HCT116 (cell line): ENCODE measurements at regions not wholly inside any gene's neighbourhood (a gene's known extent, or its start where the extent isn't known, plus 50 kb on each side); places are given as distances from the start of the nearest gene placed in this dataset.

Source experiments
- POLR2A ChIP-seq: IDR thresholded peaks from 2 replicates; pipeline ENCODE4 v1.7.0; 2011; ENCODE audit warnings: borderline replicate concordance; ENCODE audit not compliant: insufficient read depth, insufficient read length; ENCODE audit errors: extremely low read depth
- POLR2AphosphoS5 ChIP-seq: IDR thresholded peaks from 2 replicates; pipeline ENCODE4 v1.6.1; 2011; ENCODE audit warnings: mild to moderate bottlenecking, low read depth, low read length, moderate library complexity
- YY1 ChIP-seq: IDR thresholded peaks from 2 replicates; pipeline ENCODE4 v1.6.1; 2011; ENCODE audit warnings: low read length, low read depth, moderate library complexity, mild to moderate bottlenecking; ENCODE audit not compliant: insufficient replicate concordance; ENCODE audit errors: extremely low read depth
- ZFX ChIP-seq: fragments of 450-650 bp; IDR thresholded peaks from 2 replicates; pipeline ENCODE4 v1.6.1; 2017
- TF ChIP-seq, protein P1 (sequence below), 3 experiments: fragments of 200-600 bp in 1 of 3; sonication (generic) in 1 of 3; IDR thresholded peaks in 2 of 3; conservative IDR thresholded peaks in 1 of 3; 2 replicates each; pipeline ENCODE4 v1.5.1; 2012 to 2017; ENCODE audit warnings: low read depth in 2 of 3, low read length in 2 of 3, antibody characterized with exemption in 1 of 3, borderline replicate concordance in 1 of 3, control low read depth in 1 of 3, mild to moderate bottlenecking in 1 of 3, mixed read lengths in 1 of 3, mixed run types in 1 of 3, moderate library complexity in 1 of 3; ENCODE audit not compliant: insufficient read depth in 1 of 3

DNA sequence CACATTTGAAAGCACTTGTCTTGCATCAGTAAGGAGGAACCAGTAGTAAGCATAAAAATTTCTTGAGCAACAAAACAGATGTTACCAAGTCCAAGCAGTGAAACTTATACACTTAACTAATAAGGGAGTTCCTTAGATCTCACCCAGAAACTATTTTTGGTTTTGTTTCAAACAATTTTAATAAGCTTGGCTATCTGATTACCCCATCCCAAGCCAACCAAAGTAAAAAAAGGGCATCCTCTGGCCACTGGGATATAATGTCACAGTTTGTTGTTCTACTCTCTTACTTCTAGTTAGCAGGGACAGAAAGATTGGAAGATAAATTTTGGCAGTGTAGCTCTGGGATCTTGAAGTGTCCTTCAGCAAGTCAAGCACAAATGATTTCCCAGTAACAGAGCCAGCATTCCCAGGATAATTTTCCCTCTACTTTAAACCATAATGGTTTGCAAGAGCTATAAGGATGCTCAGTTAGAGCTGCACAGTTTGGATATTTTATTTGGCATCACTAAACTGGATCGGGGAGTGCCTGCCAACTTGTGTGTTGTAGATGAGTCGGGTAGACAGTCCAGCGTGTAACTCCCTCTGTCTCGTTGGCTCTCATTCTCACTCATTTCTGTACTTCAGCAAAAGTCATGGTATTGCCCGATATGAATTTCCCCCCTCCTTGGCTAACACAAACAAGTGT lies 161.9 kb upstream of the HMHB1 start:
- TF ChIP-seq POLR2AphosphoS5 (no peak), YY1 (no peak), ZFX (no peak), POLR2A (no peak)
- TF ChIP-seq, protein P1, sequence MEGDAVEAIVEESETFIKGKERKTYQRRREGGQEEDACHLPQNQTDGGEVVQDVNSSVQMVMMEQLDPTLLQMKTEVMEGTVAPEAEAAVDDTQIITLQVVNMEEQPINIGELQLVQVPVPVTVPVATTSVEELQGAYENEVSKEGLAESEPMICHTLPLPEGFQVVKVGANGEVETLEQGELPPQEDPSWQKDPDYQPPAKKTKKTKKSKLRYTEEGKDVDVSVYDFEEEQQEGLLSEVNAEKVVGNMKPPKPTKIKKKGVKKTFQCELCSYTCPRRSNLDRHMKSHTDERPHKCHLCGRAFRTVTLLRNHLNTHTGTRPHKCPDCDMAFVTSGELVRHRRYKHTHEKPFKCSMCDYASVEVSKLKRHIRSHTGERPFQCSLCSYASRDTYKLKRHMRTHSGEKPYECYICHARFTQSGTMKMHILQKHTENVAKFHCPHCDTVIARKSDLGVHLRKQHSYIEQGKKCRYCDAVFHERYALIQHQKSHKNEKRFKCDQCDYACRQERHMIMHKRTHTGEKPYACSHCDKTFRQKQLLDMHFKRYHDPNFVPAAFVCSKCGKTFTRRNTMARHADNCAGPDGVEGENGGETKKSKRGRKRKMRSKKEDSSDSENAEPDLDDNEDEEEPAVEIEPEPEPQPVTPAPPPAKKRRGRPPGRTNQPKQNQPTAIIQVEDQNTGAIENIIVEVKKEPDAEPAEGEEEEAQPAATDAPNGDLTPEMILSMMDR (IDR thresholded peaks at IDR 0.05 in 2 of 3, conservative IDR thresholded peaks at IDR 0.05 in 1 of 3; ENCODE audit: borderline replicate concordance in 1 of 3, insufficient read depth in 1 of 3, low read depth in 2 of 3, low read length in 2 of 3): no peak
